Hepatocyte (in vitro differentiated cells): ENCODE measurements at regions not wholly inside any gene's neighbourhood (a gene's known extent, or its start where the extent isn't known, plus 50 kb on each side); places are given as distances from the start of the nearest gene placed in this dataset.

ENCODE experiments used
- DNase-seq: peaks from one replicate; pipeline ENCODE4 v3.0.0-alpha.2; 2016; ENCODE audit warnings: low spot score
- H2AFZ ChIP-seq: fragments of 200-600 bp; sonication (generic); 2 replicates; pipeline ENCODE4 v1.6.0; 2016; ENCODE audit warnings: antibody characterized with exemption, mild to moderate bottlenecking
- H3K27ac ChIP-seq: fragments of 200-600 bp; sonication (generic); 2 replicates; pipeline ENCODE4 v1.5.1; 2016; ENCODE audit warnings: mild to moderate bottlenecking
- H3K27me3 ChIP-seq: fragments of 200-600 bp; sonication (generic); 2 replicates; pipeline ENCODE4 v1.6.1; 2016
- H3K36me3 ChIP-seq: fragments of 200-600 bp; sonication (generic); replicated peaks from 2 replicates; pipeline ENCODE4 v1.5.1; 2016; ENCODE audit warnings: low read depth; ENCODE audit not compliant: insufficient read depth
- H3K4me1 ChIP-seq: fragments of 200-600 bp; sonication (generic); 2 replicates; pipeline ENCODE4 v1.5.1; 2016; ENCODE audit warnings: mild to moderate bottlenecking, moderate library complexity; ENCODE audit not compliant: insufficient read depth
- H3K4me2 ChIP-seq: fragments of 200-600 bp; sonication (generic); 2 replicates; pipeline ENCODE4 v1.6.0; 2016
- H3K4me3 ChIP-seq: fragments of 200-600 bp; sonication (generic); 2 replicates; pipeline ENCODE4 v1.5.1; 2016; ENCODE audit warnings: mild to moderate bottlenecking
- H3K79me2 ChIP-seq: fragments of 200-600 bp; sonication (generic); 2 replicates; pipeline ENCODE4 v1.6.0; 2017; ENCODE audit warnings: mild to moderate bottlenecking
- H3K9me2 ChIP-seq: fragments of 200-600 bp; sonication (generic); replicated peaks from 2 replicates; pipeline ENCODE4 v1.6.0; 2017; ENCODE audit warnings: mild to moderate bottlenecking; ENCODE audit not compliant: insufficient read depth
- H3K9me3 ChIP-seq: fragments of 200-600 bp; sonication (generic); 2 replicates; pipeline ENCODE4 v1.5.1; 2016; ENCODE audit warnings: low read depth, mild to moderate bottlenecking
- H4K20me1 ChIP-seq: fragments of 200-600 bp; sonication (generic); 2 replicates; pipeline ENCODE4 v1.6.0; 2016; ENCODE audit warnings: mild to moderate bottlenecking; ENCODE audit not compliant: insufficient read depth, poor library complexity, severe bottlenecking
- CTCF ChIP-seq: fragments of 200-600 bp; sonication (generic); IDR thresholded peaks from 2 replicates; pipeline ENCODE4 v1.5.1; 2016; ENCODE audit warnings: antibody characterized with exemption, mild to moderate bottlenecking; ENCODE audit not compliant: poor library complexity
- EZH2 ChIP-seq: fragments of 200-600 bp; sonication (generic); IDR thresholded peaks from 2 replicates; pipeline ENCODE4 v1.6.1; 2016; ENCODE audit warnings: antibody characterized with exemption, mild to moderate bottlenecking, borderline replicate concordance
- EZH2phosphoT487 ChIP-seq: fragments of 200-600 bp; sonication (generic); IDR thresholded peaks from one replicate; pipeline ENCODE4 v1.6.1; 2018; ENCODE audit warnings: antibody characterized with exemption, mild to moderate bottlenecking, low read depth, moderate library complexity; ENCODE audit not compliant: unreplicated experiment, severe bottlenecking
- WGBS: methylation state at CpG from one replicate; pipeline ENCODE4 v1.1.6; 2016; ENCODE audit warnings: low lambda C conversion rate; ENCODE audit errors: missing lambda C conversion rate; 5-methylcytosine and 5-hydroxymethylcytosine counted together

- TF ChIP-seq EZH2 (no peak), CTCF (no peak), EZH2phosphoT487 (no peak)
- Histone ChIP-seq H3K9me2 (no peaks in the 10 kb centered on the region), H3K36me3 (no peaks in the 10 kb centered on the region), H3K4me1 (no peaks in the 10 kb centered on the region), H3K4me2 (no peak overlapping the region), H3K79me2 (no peaks in the 10 kb centered on the region), H3K27me3 (no peaks in the 10 kb centered on the region), H3K4me3 (no peak overlapping the region), H3K9me3 (no peaks in the 10 kb centered on the region), H4K20me1 (no peaks in the 10 kb centered on the region), H3K27ac (no peak overlapping the region), H2AFZ (no peak overlapping the region)
- no peak for DNase-seq
- WGBS, result 70% methylated on average over 3 of the region's 3 CpGs
Observed at GRCh38 chr12:3975652-3976051, 102.5 kb upstream of the PARP11 start.

- H3K36me3 ChIP-seq, result no peaks in the 10 kb centered on the region
- H4K20me1 ChIP-seq, result no peaks in the 10 kb centered on the region
- no peak overlapping the region for H3K4me2 ChIP-seq
- no peak for DNase-seq
- H3K9me2 ChIP-seq, result no peaks in the 10 kb centered on the region
- no peaks in the 10 kb centered on the region for H3K4me1 ChIP-seq
- no peak overlapping the region for H3K27ac ChIP-seq
- WGBS, result 88% methylated on average over 7 of the region's 8 CpGs
- no peak for TF ChIP-seq EZH2phosphoT487
- no peak for TF ChIP-seq CTCF
- TF ChIP-seq EZH2, result no peak
- no peaks in the 10 kb centered on the region for H3K27me3 ChIP-seq
- no peak overlapping the region for H2AFZ ChIP-seq
- H3K9me3 ChIP-seq, result no peaks in the 10 kb centered on the region
- no peak overlapping the region for H3K4me3 ChIP-seq
- H3K79me2 ChIP-seq, result no peaks in the 10 kb centered on the region
Observed at GRCh38 chr12:3974883-3975282, 101.7 kb upstream of the PARP11 start.

- Histone ChIP-seq H3K4me2 (no peak overlapping the region), H3K9me3 (no peaks in the 10 kb centered on the region), H3K27ac (no peak overlapping the region), H3K36me3 (no peaks in the 10 kb centered on the region), H3K9me2 (no peaks in the 10 kb centered on the region), H4K20me1 (no peaks in the 10 kb centered on the region), H3K4me3 (no peak overlapping the region), H3K4me1 (no peaks in the 10 kb centered on the region), H2AFZ (no peak overlapping the region), H3K79me2 (no peaks in the 10 kb centered on the region), H3K27me3 (no peaks in the 10 kb centered on the region)
- WGBS, result 56% methylated on average over 4 of the region's 4 CpGs
- TF ChIP-seq EZH2, result no peak
- no peak for TF ChIP-seq EZH2phosphoT487
- TF ChIP-seq CTCF, result no peak
- no peak for DNase-seq
Observed at GRCh38 chr12:3973973-3974644, 100.9 kb upstream of the PARP11 start.
